ENCODE measurements at regions not wholly inside any gene's neighbourhood (a gene's known extent, or its start where the extent isn't known, plus 50 kb on each side); places are given as distances from the start of the nearest gene placed in this dataset.

DNA sequence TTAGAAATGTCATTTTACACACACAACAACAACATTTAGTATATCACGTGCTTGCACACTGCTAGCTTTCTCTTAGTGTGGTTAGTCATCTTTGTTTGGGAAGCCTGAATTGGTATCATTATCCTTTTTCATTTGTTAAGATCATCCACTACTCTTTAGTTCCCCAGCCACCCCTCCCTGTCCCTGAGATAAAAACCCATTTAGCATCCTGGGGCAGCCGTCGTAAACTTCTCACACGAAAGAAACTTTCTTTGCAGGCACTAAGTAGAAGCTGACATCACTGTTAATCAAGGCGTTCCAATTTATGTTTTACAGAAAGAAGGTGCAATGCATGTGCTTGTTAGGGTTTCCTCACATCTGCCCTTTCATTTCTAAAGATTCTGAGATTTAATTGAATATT, 475.1 kb upstream of the FZD8 start:
- TF ChIP-seq, protein P1, sequence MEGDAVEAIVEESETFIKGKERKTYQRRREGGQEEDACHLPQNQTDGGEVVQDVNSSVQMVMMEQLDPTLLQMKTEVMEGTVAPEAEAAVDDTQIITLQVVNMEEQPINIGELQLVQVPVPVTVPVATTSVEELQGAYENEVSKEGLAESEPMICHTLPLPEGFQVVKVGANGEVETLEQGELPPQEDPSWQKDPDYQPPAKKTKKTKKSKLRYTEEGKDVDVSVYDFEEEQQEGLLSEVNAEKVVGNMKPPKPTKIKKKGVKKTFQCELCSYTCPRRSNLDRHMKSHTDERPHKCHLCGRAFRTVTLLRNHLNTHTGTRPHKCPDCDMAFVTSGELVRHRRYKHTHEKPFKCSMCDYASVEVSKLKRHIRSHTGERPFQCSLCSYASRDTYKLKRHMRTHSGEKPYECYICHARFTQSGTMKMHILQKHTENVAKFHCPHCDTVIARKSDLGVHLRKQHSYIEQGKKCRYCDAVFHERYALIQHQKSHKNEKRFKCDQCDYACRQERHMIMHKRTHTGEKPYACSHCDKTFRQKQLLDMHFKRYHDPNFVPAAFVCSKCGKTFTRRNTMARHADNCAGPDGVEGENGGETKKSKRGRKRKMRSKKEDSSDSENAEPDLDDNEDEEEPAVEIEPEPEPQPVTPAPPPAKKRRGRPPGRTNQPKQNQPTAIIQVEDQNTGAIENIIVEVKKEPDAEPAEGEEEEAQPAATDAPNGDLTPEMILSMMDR (IDR thresholded peaks at IDR 0.05; ENCODE audit: insufficient read depth, low read length, poor library complexity, severe bottlenecking), result no peak
- no peaks in the 10 kb centered on the region for H3K36me3 ChIP-seq (ENCODE audit: control insufficient read depth, insufficient read depth, low read length)
- no peak for DNase-seq (ENCODE audit: low read depth)
- no peaks in the 10 kb centered on the region for H3K27me3 ChIP-seq (ENCODE audit: control insufficient read depth, insufficient read depth, low read length)
- H3K4me3 ChIP-seq (ENCODE audit: low read depth, low read length), result no peak overlapping the region

- Histone ChIP-seq H3K36me3 (ENCODE audit: control insufficient read depth, insufficient read depth, low read length) (no peaks in the 10 kb centered on the region), H3K4me3 (ENCODE audit: low read depth, low read length) (no peak overlapping the region), H3K27me3 (ENCODE audit: control insufficient read depth, insufficient read depth, low read length) (no peaks in the 10 kb centered on the region)
- DNase-seq (ENCODE audit: low read depth), result no peak
- TF ChIP-seq, protein P1 (IDR thresholded peaks at IDR 0.05; ENCODE audit: insufficient read depth, low read length, poor library complexity, severe bottlenecking), result no peak
Observed at GRCh38 chr10:36116731-36117130, 474.6 kb upstream of the FZD8 start.

- DNase-seq (ENCODE audit: low read depth), result no peak
- no peak overlapping the region for H3K4me3 ChIP-seq (ENCODE audit: low read depth, low read length)
- H3K27me3 ChIP-seq (ENCODE audit: control insufficient read depth, insufficient read depth, low read length), result no peaks in the 10 kb centered on the region
- H3K36me3 ChIP-seq (ENCODE audit: control insufficient read depth, insufficient read depth, low read length), result no peaks in the 10 kb centered on the region
- TF ChIP-seq, protein P1 (IDR thresholded peaks at IDR 0.05; ENCODE audit: insufficient read depth, low read length, poor library complexity, severe bottlenecking), result no peak
Observed at GRCh38 chr10:36116040-36116439, 473.9 kb upstream of the FZD8 start.

DNA sequence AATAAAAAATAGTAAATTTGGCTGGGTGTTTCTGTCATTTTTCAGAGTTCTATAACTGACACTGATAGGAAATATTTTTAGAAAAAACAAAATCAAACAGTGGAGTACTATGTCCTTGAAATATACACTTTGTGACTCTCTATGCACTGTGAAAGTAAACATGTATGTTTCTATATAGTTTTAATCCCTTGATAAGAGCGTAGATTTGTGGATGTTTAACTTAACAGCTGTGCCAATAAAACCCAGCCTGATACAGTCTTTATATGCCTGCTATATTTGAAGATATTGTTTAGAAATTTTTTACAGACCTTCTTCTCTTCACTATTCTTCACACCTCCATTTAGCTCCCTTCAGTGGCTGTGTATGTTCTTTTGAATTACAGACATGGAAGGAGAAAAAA, 473.3 kb upstream of the FZD8 start:
- H3K36me3 ChIP-seq (ENCODE audit: control insufficient read depth, insufficient read depth, low read length), result no peaks in the 10 kb centered on the region
- DNase-seq (ENCODE audit: low read depth), result no peak
- no peaks in the 10 kb centered on the region for H3K27me3 ChIP-seq (ENCODE audit: control insufficient read depth, insufficient read depth, low read length)
- TF ChIP-seq, protein P1 (IDR thresholded peaks at IDR 0.05; ENCODE audit: insufficient read depth, low read length, poor library complexity, severe bottlenecking), result no peak
- H3K4me3 ChIP-seq (ENCODE audit: low read depth, low read length), result no peak overlapping the region

DNA sequence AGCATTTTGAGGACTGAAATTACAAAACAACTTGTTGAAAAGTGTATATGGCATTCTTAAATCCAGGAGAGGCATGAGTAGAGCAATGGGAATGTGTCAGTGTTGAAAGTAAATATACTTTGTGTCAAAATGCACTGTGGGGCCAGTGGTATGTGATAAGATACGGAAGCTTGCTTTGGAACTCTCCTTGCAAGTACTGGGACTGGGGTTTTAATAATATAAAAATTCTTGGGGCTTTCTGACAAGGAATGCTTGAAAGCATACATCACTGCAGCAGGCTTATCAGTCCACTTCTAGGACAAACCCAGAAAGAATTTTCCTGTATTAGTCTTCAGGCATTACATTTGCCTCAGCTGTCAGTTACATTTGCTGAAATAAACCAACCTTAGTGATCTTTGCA, 472.8 kb upstream of the FZD8 start:
- Histone ChIP-seq H3K36me3 (ENCODE audit: control insufficient read depth, insufficient read depth, low read length) (no peaks in the 10 kb centered on the region), H3K4me3 (ENCODE audit: low read depth, low read length) (no peak overlapping the region), H3K27me3 (ENCODE audit: control insufficient read depth, insufficient read depth, low read length) (no peaks in the 10 kb centered on the region)
- no peak for DNase-seq (ENCODE audit: low read depth)
- TF ChIP-seq, protein P1 (IDR thresholded peaks at IDR 0.05; ENCODE audit: insufficient read depth, low read length, poor library complexity, severe bottlenecking), result no peak

DNA sequence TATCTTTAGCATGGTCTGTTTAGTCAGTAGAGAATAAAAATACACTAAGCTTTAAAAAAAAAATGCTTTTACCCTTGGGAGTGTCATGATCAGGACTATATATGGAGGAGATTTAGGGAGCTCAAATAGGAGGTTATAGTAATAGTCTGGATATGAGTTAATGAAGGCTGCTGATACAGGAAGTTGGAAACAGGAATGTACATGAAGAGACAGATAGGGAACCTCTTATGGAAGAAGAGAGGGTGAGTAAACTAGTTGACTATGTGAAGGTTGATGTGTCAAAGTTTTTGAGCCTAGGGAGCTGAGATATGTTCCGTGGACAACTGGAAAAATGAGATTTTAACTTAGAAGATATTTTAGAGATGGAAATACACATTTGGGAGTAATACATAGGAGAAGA, 472.0 kb upstream of the FZD8 start:
- no peak for DNase-seq (ENCODE audit: low read depth)
- Histone ChIP-seq H3K4me3 (ENCODE audit: low read depth, low read length) (no peak overlapping the region), H3K27me3 (ENCODE audit: control insufficient read depth, insufficient read depth, low read length) (no peaks in the 10 kb centered on the region), H3K36me3 (ENCODE audit: control insufficient read depth, insufficient read depth, low read length) (no peaks in the 10 kb centered on the region)
- TF ChIP-seq, protein P1 (IDR thresholded peaks at IDR 0.05; ENCODE audit: insufficient read depth, low read length, poor library complexity, severe bottlenecking), result no peak

All from kidney epithelial cell (primary cell).